HG03442 (cell line): ENCODE measurements at regions not wholly inside any gene's neighbourhood (a gene's known extent, or its start where the extent isn't known, plus 50 kb on each side); places are given as distances from the start of the nearest gene placed in this dataset.

Experiments used
- ATAC-seq: cut with Tn5 transposase; IDR thresholded peaks from one replicate; pipeline ENCODE4 v1.9.1; 2021; ENCODE audit warnings: mild to moderate bottlenecking, moderate library complexity; ENCODE audit not compliant: unreplicated experiment

DNA sequence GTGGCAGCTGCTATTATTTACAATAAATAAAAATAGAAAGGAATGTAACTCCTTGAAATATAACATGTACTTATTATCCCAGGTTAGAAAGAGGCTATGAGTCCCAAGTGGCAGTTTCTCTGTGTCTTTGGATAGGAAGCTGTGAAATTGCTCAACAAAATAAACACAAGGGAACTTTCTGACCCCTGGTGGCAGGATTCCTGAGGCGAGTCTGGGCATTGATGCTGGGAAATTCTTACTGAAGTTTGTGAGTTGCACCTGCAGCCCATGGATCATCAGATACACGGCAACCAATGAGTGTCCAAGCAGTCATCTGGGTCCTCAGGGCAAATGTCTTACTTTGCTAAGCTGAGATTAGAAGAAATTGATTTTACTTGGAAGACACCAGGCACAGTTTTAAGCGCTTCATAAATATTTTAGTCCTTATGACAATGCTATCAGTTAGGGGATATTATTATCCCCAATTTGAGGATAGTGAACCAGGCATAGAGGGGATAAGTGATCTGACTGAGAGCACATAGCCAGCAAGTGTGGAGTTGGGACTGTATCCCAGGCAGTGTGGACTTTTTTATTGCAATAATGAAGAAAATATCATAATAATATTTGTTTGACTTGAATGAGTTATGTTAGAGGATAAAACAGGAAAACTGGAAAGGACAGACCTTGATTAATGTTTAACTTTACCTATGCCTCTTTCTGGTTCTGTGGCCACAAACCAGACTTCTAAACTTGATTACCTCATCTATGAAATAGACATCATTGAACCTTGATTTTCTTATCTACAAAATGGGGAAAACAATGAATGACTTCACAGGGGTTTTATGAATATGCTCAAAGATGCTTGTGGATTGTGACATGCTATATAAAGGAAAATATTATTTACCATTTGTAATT is 265.5 kb upstream of the ADAMTSL1 start:
- ATAC-seq, result no peak

GRCh38 chr9:18215626-18216025 is 258.3 kb upstream of the ADAMTSL1 start:
- no peak for ATAC-seq

- ATAC-seq, result no peak
Observed at GRCh38 chr9:18216376-18216775, 257.6 kb upstream of the ADAMTSL1 start.

GRCh38 chr9:18228101-18228500 is 245.9 kb upstream of the ADAMTSL1 start:
- ATAC-seq, result no peak

DNA sequence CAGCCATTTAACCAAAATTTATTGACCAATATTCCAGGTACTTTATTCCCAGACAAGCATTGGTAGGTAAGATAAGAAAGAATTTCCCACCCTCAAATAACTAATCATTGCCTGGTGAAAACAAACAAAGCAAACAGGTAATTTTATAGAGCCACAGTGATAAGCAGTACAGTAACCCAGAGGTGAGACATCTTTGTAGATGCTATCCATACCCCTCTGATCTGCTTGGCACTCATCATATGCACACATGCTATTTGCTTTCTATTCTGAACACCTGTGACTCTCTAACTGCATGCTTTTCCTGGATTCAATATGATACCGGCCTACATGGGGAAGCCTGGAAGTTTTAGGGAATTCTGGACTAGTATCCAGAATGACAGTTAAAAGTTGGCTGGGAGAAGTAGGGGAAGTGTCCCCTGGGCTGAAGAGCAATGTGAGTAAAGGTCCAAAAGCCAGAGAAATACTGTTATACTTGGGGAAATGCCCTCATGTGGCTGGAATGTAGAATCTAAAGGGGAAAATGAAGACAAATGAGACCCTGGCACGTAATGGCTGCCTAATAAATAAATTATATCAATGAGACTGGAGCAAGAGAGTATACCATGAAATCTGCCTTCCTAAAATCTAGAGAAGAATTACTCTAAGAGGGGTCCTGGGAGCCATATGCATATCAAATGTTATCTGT is 243.8 kb upstream of the ADAMTSL1 start:
- no peak for ATAC-seq

DNA sequence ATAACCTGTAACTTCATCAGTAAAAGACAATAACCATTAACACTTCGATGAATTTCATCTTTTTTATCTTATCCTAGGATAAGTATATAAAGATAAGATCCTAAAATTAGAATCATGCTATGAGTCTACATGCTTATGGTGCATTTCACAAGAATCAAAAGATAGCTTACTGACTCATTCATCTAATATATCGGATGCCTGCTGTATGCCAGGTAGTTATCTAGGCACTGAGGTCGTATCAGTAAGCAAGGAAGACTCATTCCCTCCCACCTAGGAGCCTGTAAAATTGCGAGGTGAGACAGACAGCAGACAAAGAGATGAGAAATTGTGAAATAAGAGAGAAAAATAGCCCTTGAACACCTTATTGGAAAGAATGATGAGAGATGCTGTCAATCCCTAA is 240.6 kb upstream of the ADAMTSL1 start:
- ATAC-seq, result no peak

GRCh38 chr9:18233776-18234445 is 240.0 kb upstream of the ADAMTSL1 start:
- no peak for ATAC-seq

DNA sequence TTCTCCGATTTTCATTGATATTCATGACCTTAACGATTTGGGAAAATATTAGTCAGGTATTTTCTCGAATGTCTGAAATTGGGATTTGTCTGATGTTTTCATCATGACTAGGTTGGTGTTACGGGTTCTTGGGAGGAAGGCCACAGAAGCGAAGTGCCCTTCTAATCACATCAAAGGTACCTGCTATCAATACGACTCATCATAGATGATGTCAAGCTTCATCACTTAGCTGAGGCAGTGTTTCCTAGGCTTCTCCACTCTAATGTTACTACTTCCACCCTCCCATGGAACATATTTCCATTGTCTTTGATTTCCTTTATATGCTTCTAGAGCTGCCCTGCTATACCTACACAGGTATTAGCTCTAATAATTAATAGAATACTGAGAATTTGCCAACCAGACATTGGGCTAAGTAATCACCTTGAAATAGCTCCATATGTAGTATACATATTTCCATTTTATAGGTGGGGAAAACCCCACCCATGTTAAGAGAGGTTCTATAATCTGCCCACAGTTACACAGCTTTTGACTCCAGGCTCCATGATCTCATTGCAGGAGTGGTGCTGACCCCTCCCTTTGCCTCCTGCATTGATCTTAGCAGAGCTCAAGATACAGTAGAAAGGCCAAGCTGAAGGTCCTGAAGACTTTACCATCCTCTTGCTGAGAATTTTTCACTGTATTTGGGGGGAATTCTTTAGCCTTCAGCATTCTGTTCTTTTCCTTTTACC is 238.6 kb upstream of the ADAMTSL1 start:
- ATAC-seq, result no peak

DNA sequence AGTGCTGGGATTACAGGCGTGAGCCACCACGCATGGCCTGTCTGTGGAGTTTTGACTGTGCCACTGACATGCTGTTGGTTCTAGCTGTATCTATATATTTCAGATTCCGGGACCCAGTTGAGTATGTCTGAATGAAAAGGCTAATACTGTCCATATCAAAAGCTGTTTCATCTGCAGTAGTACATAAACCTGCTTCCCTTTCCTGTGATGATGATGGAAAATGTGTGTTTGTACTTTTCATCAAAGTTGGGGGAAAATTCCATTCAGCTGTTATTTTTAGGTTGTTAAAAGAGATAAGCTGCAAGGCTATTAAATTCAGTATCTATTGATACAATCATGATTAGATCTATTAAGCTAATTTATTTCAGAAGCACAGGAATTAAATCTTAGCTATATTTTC is 237.6 kb upstream of the ADAMTSL1 start:
- ATAC-seq, result no peak

- ATAC-seq, result no peak
Observed at GRCh38 chr9:18237776-18238175, 236.2 kb upstream of the ADAMTSL1 start.

DNA sequence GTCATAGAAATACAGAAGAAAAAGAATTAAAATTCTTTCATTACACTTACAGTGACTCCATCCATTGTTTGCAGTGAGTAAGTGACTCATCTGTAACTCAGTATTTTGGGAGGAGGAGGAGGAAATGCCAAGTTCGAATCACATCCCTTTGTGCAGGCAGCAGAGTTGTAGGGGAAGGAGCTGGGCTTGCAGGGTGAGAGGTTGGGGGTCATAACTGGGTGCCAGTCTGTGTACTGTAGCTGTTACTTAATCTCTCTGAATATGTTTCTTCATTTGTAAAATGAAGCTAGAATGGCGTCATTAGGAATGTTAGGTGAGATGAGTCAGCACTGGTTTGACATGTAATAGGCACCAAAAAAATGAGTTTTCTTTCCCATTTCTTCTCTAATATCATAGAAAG is 235.7 kb upstream of the ADAMTSL1 start:
- no peak for ATAC-seq

DNA sequence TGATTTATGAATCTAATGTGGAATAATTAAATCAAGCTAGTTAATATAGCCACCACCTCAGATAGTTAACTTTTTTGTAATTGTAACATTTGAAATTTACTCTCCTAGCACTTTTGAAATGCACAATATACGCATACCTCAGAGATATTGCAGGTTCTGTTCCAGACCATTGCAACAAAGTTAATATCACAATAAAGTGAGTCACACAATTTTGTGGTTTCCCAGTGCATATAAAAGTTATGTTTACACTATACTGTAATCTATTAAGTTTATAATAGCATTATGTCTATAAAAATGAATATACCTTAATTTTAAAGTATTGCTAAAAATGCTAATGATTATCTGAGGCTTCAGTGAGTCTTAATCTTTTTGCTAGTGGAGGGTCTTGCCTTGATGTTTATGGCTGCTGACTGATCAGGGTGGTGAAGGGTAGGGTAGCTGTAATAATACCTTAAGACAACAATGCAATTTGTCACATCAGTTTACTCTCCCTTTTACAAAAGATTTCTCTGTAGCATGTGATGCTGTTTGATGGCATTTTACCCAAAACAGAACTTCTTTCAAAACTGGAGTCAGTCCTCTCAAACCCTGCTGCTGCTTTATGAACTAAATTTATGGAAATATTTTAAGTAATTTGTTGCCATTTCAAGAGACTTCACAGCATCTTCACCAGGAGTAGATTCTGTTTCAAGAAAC is 235.1 kb upstream of the ADAMTSL1 start:
- ATAC-seq, result no peak

GRCh38 chr9:18240213-18240612 is 233.7 kb upstream of the ADAMTSL1 start:
- ATAC-seq, result no peak

- ATAC-seq, result no peak
Observed at GRCh38 chr9:18245911-18246310, 228.0 kb upstream of the ADAMTSL1 start.

DNA sequence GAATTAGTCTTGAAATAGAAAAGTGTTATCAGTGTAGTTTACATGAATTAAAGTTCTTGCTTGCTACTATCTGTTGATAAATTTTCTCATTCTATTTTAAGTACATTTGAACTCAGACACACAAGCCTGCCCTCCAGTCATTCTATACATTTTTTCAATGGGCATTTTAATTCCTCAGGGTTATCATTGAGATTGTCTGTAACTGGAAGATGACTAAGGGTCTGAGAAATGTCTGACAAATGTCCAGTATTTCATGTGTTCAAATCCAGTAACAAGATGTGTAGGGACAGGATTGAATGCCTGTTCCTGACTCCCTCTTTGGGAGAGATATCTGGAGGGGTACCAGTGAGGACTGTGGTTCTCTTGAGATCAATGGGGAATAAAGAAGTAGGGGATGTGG is 223.9 kb upstream of the ADAMTSL1 start:
- ATAC-seq, result no peak

GRCh38 chr9:18253950-18254349 is 220.0 kb upstream of the ADAMTSL1 start:
- no peak for ATAC-seq

GRCh38 chr9:18255158-18255629 is 218.8 kb upstream of the ADAMTSL1 start:
- peak; percentile 95 for ATAC-seq

GRCh38 chr9:18255747-18256146 is 218.2 kb upstream of the ADAMTSL1 start:
- ATAC-seq, result no peak

- ATAC-seq, result no peak
Observed at GRCh38 chr9:18256568-18256967, 217.4 kb upstream of the ADAMTSL1 start.

GRCh38 chr9:18260521-18260920 is 213.4 kb upstream of the ADAMTSL1 start:
- no peak for ATAC-seq
